Mucosa of rectum (tissue), 2 donors: ENCODE measurements at regions not wholly inside any gene's neighbourhood (a gene's known extent, or its start where the extent isn't known, plus 50 kb on each side); places are given as distances from the start of the nearest gene placed in this dataset.

Experiments used
- H3K27ac ChIP-seq, 2 donors: one replicate each; pipeline ENCODE4 v1.7.0; 2013; ENCODE audit warnings: inconsistent platforms in 2 of 2, low read depth in 2 of 2, low read length in 2 of 2
- H3K27me3 ChIP-seq, 2 donors: one replicate each; pipeline ENCODE4 v1.7.0; 2013; ENCODE audit warnings: low read length in 2 of 2; ENCODE audit not compliant: control insufficient read depth in 2 of 2, insufficient read depth in 2 of 2
- H3K36me3 ChIP-seq, 2 donors: one replicate each; pipeline ENCODE4 v1.7.0; 2013; ENCODE audit warnings: low read length in 2 of 2; ENCODE audit not compliant: control insufficient read depth in 2 of 2, insufficient read depth in 2 of 2
- H3K4me1 ChIP-seq, 2 donors: one replicate each; pipeline ENCODE4 v1.7.0; 2013; ENCODE audit warnings: low read length in 2 of 2, mild to moderate bottlenecking in 1 of 2; ENCODE audit not compliant: control insufficient read depth in 2 of 2, insufficient read depth in 2 of 2
- H3K4me3 ChIP-seq, 2 donors: one replicate each; pipeline ENCODE4 v1.7.0; 2013; ENCODE audit warnings: low read length in 2 of 2
- H3K9ac ChIP-seq, 2 donors: one replicate each; pipeline ENCODE4 v1.7.0; 2013; ENCODE audit warnings: low read length in 2 of 2, low read depth in 1 of 2, mild to moderate bottlenecking in 1 of 2
- H3K9me3 ChIP-seq, 2 donors: one replicate each; pipeline ENCODE4 v1.7.0; 2013; ENCODE audit warnings: low read length in 2 of 2; ENCODE audit not compliant: control insufficient read depth in 2 of 2
- donor health status: healthy.
- donor health status: Normal muscosa, but diverticular disease.

GRCh38 chr2:18169893-18170175, 291.4 kb downstream of the KCNS3 start:
- no peak overlapping the region for H3K4me3 ChIP-seq
- H3K27me3 ChIP-seq, result no peaks in the 10 kb centered on the region
- H3K4me1 ChIP-seq, result no peaks in the 10 kb centered on the region
- H3K9ac ChIP-seq, result no peak overlapping the region
- H3K9me3 ChIP-seq, result no peaks in the 10 kb centered on the region
- H3K27ac ChIP-seq, result no peak overlapping the region
- H3K36me3 ChIP-seq, result no peaks in the 10 kb centered on the region

- Histone ChIP-seq H3K36me3 (no peaks in the 10 kb centered on the region), H3K27ac (no peak overlapping the region), H3K4me1 (no peaks in the 10 kb centered on the region), H3K9me3 (no peaks in the 10 kb centered on the region), H3K9ac (no peak overlapping the region), H3K27me3 (no peaks in the 10 kb centered on the region), H3K4me3 (no peak overlapping the region)
These were observed 290.8 kb downstream of the KCNS3 start for GRCh38 chr2:18169121-18169892.

GRCh38 chr2:18167871-18168270, 289.4 kb downstream of the KCNS3 start:
- H3K27ac ChIP-seq, result no peak overlapping the region
- no peaks in the 10 kb centered on the region for H3K4me1 ChIP-seq
- no peaks in the 10 kb centered on the region for H3K27me3 ChIP-seq
- no peaks in the 10 kb centered on the region for H3K9me3 ChIP-seq
- no peak overlapping the region for H3K4me3 ChIP-seq
- H3K9ac ChIP-seq, result no peak overlapping the region
- H3K36me3 ChIP-seq, result no peaks in the 10 kb centered on the region

GRCh38 chr2:18161681-18162080, 283.2 kb downstream of the KCNS3 start:
- H3K9me3 ChIP-seq, result no peaks in the 10 kb centered on the region
- H3K9ac ChIP-seq, result no peak overlapping the region

GRCh38 chr2:18159896-18160295, 281.4 kb downstream of the KCNS3 start:
- Histone ChIP-seq H3K9me3 (no peaks in the 10 kb centered on the region), H3K4me1 (no peaks in the 10 kb centered on the region), H3K9ac (no peak overlapping the region)

More at GRCh38 chr2:18161681-18162080, 283.2 kb downstream of the KCNS3 start:
- H3K27me3 ChIP-seq, result no peaks in the 10 kb centered on the region
- no peaks in the 10 kb centered on the region for H3K4me1 ChIP-seq
- H3K27ac ChIP-seq, result no peak overlapping the region
- no peak overlapping the region for H3K4me3 ChIP-seq
- H3K36me3 ChIP-seq, result no peaks in the 10 kb centered on the region

GRCh38 chr2:18156421-18156820, 278.0 kb downstream of the KCNS3 start:
- no peak overlapping the region for H3K9ac ChIP-seq
- H3K9me3 ChIP-seq, result no peaks in the 10 kb centered on the region
- no peaks in the 10 kb centered on the region for H3K27me3 ChIP-seq
- no peaks in the 10 kb centered on the region for H3K36me3 ChIP-seq
- no peak overlapping the region for H3K27ac ChIP-seq
- H3K4me1 ChIP-seq, result no peaks in the 10 kb centered on the region
- H3K4me3 ChIP-seq, result no peak overlapping the region

More at GRCh38 chr2:18159896-18160295, 281.4 kb downstream of the KCNS3 start:
- Histone ChIP-seq H3K36me3 (no peaks in the 10 kb centered on the region), H3K27me3 (no peaks in the 10 kb centered on the region), H3K27ac (no peak overlapping the region), H3K4me3 (no peak overlapping the region)

- H3K27ac ChIP-seq, result no peak overlapping the region
- no peak overlapping the region for H3K4me3 ChIP-seq
- H3K4me1 ChIP-seq, result no peaks in the 10 kb centered on the region
- no peaks in the 10 kb centered on the region for H3K27me3 ChIP-seq
- no peaks in the 10 kb centered on the region for H3K9me3 ChIP-seq
- H3K9ac ChIP-seq, result no peak overlapping the region
- H3K36me3 ChIP-seq, result no peaks in the 10 kb centered on the region
These were observed 277.5 kb downstream of the KCNS3 start for GRCh38 chr2:18156002-18156401.

- Histone ChIP-seq H3K4me1 (no peaks in the 10 kb centered on the region), H3K9ac (no peak overlapping the region), H3K4me3 (no peak overlapping the region), H3K9me3 (no peaks in the 10 kb centered on the region), H3K36me3 (no peaks in the 10 kb centered on the region), H3K27me3 (no peaks in the 10 kb centered on the region), H3K27ac (no peak overlapping the region)
These were observed 276.3 kb downstream of the KCNS3 start for GRCh38 chr2:18154812-18155211.

- Histone ChIP-seq H3K27me3 (no peaks in the 10 kb centered on the region), H3K36me3 (no peaks in the 10 kb centered on the region), H3K27ac (no peak overlapping the region), H3K9me3 (no peaks in the 10 kb centered on the region), H3K4me1 (no peaks in the 10 kb centered on the region), H3K9ac (no peak overlapping the region), H3K4me3 (no peak overlapping the region)
These were observed 275.8 kb downstream of the KCNS3 start for GRCh38 chr2:18154259-18154658.

- H3K4me3 ChIP-seq, result no peak overlapping the region
- no peak overlapping the region for H3K27ac ChIP-seq
- H3K9ac ChIP-seq, result no peak overlapping the region
- H3K36me3 ChIP-seq, result no peaks in the 10 kb centered on the region
- no peaks in the 10 kb centered on the region for H3K9me3 ChIP-seq
- no peaks in the 10 kb centered on the region for H3K27me3 ChIP-seq
- H3K4me1 ChIP-seq, result no peaks in the 10 kb centered on the region
These were observed 275.3 kb downstream of the KCNS3 start for GRCh38 chr2:18153741-18154140.

GRCh38 chr2:18151237-18151636, 272.8 kb downstream of the KCNS3 start:
- Histone ChIP-seq H3K9me3 (no peaks in the 10 kb centered on the region), H3K27ac (no peak overlapping the region), H3K4me1 (no peaks in the 10 kb centered on the region), H3K27me3 (no peaks in the 10 kb centered on the region), H3K9ac (no peak overlapping the region), H3K4me3 (no peak overlapping the region), H3K36me3 (no peaks in the 10 kb centered on the region)
